GM19035 (cell line): ENCODE measurements at regions not wholly inside any gene's neighbourhood (a gene's known extent, or its start where the extent isn't known, plus 50 kb on each side); places are given as distances from the start of the nearest gene placed in this dataset.

Experiments
- ATAC-seq: cut with Tn5 transposase; IDR thresholded peaks from one replicate; pipeline ENCODE4 v1.9.1; 2021; ENCODE audit not compliant: unreplicated experiment

DNA sequence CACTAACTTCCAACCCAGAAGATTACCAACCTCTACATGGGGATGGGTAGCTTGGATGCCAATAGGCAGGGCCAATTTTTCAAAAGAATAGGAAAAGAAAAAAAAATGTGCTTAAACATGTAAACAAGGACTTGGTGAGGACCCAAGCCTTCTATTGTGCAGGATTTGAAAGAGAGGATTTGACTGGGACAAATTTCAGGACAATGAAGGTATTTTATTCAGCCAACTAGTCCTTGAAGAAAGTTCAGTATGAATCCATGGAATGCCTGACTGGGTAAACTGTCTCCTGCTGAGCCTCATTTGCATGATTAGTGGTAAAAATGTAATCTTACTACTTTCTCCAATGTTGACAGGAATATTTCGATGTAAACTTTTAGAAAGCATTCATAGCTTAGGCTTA lies 192.5 kb upstream of the RORB start:
- ATAC-seq, result no peak

DNA sequence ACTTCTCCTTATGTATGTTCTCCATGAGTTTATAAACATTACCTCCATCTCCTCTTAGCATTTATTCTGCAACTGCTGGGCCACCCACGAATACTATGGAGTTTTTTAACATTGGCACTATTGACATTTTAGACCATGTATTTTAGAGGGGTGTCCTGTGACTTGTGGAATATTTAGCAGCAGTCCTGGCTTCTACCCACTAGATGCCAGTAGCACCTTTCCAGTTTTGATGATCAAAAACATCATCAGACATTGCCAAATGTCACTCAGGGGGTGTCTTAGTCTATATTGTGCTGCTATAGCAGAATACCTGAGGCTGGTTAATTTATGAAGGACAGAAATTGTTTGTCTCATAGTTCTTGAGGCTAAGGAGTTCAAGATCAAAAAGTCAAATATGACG lies 187.5 kb upstream of the RORB start:
- ATAC-seq, result no peak

DNA sequence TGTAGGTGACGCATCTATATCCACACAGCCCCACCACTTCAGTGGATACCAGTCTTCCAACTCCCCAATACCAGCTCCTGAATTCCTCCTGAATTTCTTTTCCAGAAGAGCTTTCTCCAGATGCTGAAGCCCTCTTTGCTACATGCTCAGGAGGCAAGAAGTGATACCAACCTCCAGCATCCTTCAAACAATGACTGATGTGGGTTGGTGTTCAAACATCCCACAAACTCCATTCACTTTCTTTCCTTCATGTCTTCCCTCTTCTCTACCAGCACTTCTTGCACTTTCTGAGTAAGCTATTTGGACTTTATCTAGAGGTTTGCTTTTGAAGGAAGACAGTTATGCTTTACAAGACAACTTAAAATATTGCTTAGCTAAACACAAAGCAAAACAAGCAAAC lies 179.9 kb upstream of the RORB start:
- no peak for ATAC-seq

DNA sequence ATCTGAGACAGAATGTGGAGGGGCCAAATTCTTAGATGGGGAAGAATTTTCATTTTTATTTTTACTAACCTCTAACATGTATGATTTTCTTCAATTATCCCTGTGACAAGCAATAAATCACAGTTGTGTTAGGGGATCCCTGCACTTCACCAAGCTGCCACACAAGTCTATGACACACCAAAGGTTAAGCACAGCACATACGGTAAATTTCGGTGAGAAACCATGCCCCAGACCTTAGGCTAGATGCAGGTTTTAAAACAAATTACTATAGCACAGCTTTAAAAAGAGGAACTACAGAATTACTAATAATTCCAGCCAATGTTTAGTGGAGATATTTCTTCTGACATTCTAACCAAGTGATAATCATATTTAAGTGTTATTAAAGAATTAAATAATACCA lies 175.7 kb upstream of the RORB start:
- no peak for ATAC-seq

DNA sequence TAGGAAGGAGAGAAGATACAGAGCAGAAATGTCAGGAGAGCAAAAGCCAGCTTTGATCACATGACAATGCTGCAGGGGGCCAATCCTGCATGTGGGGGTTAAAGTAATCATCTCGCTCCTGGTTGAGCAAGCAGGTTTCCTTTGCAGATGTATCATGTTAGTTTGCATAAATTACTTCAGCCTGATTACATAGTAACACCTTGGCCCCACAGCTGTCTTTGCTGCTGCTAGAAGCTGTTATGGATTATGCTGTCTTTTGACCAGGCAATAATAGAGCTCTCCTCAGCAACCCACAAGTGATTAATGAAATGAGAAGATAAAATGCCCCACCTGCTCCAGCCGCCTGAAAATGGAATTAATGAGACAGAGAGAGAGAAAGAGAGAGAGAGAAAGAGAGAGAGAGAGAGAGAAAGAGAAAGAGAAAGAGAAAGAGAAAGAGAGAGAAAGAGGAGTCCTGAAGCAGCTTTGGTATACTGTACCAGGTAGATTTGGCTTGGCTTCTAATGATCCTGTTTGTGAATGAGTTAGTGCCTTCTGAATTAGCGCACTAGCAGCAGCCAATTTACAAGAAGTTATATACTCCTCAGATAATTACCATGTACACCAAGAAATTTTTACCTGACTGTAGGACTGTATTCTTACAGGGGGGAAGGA lies 174.3 kb upstream of the RORB start:
- ATAC-seq, result no peak

DNA sequence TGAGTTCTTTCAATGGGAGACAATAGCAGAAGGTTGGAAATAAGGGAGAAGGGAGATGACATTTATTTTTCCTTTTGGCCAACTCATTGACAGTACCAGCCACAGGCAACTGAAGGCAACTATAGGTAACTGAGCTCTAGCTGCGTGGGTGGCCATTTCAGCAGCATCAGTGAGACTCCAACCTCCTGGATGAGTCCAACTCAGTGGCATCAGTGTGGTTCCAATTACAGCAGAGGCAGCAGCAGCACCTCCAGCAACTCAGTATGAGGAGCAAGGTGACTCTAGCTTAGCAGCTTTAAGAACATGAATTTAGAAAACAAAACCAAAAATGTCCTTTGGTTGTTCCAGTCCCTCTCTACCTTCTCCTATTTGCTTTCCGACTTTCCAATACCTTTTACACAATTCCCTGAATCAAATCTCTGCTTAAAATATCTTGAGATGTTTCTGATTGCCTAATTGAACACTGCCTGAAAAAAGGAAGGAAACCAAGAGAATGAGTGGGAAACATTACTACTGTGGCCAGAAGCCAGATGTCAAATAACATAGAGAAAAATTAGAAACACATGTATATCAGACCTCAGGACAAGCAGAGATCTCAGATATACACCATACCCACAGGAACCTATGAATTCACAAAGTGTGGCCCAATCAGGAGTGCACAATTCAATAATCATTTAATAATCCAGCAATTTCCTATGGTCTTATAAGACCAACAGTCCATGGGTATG lies 166.5 kb upstream of the RORB start:
- no peak for ATAC-seq

DNA sequence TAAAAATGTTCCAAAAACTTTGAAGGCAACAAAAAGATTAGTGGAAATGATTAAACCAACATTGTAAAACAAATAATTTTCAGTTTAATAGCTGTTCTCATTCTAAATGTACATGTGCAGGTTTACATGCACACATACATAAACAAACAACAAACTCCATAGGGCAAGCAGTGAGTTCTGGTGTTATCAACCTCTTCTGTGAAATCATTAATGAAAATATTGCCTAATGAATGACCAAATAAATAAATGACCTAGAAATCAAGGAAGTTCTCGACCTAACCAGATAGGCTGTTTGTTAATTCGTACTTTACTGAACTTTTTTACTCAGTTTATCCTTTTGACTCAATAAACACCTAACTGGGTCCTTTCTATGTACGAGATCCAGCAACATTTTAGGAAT lies 165.5 kb upstream of the RORB start:
- no peak for ATAC-seq

DNA sequence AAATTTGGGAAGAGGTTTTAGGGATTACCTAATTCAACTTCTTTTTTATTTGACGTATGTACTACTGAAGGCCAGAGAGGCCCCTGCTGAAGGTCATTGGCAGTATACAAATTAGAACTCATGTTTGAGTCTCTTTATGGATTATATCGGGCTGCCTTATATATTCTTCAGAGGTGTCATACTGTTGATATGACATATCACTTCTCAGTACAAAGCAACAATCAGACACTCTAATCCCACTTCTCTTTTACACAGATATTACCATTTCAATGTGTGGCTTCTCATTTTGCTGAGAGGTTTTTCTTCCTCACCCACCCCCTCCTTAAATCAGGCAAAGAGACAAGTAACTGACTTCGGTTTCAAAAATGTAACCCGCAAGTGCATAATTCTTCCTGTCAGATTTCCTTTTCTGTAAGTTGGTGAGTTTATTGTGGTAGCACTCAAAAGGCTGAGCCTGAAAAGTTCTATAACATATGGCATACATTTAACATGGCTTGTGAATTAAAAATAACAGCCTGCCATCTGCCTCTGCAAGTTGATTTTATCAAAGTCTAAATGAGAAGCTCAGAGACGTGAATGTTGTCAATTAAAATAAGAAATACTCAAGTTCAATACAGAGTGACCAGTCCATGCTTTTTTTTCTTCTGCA lies 163.6 kb upstream of the RORB start:
- no peak for ATAC-seq

DNA sequence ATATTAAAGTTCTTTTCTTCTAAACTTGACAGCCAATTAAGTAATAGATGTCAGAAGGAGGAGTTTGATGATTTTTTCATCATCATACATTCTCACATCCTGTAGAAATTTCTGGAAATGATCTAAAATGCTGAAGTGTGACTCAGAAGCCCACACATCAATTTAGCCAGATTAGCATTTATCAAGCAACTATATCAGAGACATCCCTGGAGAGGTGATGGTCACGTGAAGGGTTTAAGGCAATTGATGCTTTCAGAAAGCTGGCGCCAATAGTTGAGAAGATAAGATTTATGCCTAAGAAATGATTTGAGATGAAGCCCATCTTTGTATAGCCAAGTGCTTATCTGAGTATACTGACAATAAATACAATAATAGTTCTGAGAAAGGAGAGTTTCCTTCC lies 162.9 kb upstream of the RORB start:
- no peak for ATAC-seq

DNA sequence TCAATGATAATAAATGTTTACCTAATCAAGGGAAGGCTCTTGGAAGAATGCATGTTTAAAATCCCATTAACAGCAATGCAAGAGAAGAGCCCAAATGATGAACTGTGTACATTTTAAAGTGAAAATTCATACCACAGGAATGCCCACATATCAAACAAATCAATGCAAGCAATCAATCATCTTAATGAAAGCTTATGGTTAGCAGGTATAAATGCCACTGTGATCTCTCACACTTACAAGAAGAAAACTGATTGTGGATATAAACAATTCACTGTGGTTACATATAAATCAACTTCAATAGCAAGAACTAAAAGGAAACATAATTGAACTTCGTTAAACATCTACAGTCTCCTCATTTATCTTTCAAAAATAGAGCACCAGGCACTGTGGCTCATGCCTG lies 161.0 kb upstream of the RORB start:
- no peak for ATAC-seq

DNA sequence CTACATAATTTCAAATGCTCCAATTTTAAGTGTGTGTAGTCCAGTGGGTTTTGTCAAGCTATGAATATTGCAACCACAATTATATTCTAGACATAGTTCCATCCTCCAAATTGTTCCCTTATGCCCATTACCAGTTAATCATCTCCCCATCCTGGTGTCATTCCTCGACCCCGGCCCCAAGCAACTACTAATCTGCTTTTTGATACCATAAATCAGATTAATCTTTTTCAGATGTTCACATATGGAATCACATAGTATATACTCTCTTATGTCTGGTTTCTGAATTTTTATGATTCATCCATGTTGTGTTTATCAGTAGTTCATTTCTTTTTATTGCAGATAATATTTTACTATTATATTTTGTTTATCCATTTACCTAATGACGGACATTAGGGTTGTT lies 148.4 kb upstream of the RORB start:
- no peak for ATAC-seq

DNA sequence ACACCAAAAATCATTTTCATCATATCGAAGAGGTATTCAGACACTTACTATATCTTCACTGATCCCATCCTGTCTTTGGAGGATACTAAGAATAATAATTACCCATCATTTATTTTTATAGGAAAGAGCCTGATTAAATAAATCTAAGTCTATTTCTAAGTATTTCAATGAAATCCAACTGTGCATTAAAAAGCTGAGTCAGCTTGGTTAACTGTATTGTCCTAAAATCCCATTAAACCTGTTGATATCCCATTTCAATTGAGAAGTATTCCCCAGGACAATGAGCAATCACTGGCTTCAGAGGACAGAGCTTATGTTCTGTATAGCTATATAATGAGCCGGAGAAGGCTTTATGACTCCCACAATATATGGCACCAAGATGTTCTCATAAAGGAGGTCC lies 142.0 kb upstream of the RORB start:
- ATAC-seq, result no peak

DNA sequence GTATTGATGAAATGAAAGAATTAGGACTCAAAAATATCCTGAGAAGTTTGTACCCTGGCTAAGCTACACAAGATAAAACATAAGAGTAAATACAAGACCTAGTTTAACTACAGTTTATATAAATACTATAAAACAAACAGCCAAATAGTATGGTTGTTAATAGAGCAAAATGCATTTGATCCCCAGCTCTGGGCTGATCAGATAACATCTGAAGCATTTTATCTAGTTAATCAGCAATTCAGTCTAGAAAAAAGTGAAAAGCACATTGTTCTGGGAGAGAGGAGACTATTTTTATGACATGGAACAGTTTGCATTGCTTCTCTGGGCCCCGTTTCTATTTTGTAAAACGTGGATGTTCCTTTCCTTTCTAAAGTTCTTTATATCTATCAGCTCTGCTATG lies 139.6 kb upstream of the RORB start:
- ATAC-seq, result no peak

DNA sequence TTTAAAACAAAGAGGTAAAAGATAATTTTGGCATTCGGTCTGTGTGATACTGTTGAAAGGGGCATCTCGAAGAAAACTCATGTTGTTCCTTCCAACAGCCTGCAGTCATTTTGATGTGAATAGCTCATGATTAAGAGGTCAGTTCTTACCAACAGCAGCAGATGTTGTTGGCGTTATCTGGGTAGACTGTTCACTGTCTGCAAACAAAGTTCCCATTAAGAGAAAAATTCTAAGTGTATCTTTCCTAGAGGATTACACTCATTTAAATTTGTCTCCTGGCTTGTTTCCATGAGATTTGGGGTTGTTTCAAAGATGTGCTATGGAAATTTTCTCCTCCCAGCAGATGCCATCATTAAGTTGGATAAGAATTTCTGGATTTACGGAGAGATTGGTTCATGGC lies 138.2 kb upstream of the RORB start:
- ATAC-seq, result no peak

DNA sequence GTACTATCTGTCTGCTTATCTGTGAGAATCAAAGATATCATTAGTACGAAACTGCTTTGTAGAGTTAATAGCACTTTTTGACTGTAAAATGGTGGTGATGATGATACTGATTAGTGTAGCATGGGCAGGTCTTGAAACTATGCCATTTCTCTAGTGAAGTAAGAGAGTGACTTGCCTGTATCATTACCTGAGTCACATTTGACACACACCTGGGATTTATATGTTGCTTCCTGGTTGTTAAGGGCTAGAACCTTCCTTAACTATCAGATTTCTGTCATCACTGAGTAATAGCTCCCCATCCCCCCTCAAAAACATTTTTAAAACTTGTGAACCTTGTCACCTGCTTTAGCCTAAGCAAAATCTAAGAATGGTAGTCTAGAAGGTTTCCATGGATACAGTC lies 135.6 kb upstream of the RORB start:
- no peak for ATAC-seq

DNA sequence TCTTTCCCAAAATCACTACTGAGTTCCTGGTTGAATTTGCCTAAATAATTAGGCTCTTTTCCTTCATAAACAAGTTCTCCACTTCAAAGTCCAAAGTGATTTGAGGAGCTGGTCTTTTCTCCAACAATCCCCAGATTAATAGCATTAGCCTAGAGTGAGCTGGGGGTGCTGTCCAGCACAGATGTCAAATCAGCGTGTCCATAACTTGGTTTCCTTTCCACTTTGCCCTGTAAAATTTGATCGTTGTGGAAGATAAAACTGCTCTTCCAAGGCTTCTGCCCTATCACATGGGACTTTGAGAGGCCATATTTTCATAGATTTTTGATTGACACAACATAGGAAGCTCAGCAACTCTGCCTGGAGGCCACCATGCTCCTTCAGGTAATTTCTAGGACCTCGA lies 134.7 kb upstream of the RORB start:
- no peak for ATAC-seq

DNA sequence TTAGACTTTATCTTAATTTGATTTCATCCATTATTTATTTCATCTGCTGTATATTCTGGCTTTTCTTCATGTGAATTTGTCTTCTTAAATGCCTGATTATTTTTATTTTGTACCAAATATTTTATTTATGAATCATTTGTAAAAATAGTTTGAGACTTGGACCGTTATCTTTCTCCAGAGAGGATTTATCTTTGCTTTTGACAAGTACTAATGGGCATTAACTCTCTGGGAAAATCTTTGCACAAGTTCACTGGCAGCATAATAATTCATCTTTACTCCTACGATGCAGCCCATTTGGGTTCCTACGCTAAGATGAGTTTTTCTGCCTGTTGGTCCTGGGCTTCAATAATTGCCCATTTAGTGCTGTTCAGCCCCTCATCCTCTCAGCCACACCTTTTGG lies 131.0 kb upstream of the RORB start:
- ATAC-seq, result no peak

DNA sequence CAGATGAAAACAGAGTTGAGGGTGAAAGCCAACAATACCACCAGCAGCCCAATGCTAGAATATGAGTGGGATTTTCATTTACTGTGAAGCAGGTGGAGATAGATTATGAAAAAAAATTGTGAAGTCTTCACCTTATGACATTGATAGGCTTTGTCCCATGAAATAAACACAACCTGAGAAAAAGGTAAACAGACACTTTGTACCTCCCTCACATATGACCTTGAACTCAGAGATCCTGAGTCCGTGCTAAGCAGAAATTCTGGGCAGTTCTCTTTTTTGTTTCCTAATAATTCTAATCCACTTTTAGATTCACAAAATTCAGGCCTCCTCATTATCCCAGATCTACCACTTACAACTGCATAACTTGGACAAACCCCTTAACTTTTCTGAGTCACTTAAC lies 127.3 kb upstream of the RORB start:
- ATAC-seq, result no peak

DNA sequence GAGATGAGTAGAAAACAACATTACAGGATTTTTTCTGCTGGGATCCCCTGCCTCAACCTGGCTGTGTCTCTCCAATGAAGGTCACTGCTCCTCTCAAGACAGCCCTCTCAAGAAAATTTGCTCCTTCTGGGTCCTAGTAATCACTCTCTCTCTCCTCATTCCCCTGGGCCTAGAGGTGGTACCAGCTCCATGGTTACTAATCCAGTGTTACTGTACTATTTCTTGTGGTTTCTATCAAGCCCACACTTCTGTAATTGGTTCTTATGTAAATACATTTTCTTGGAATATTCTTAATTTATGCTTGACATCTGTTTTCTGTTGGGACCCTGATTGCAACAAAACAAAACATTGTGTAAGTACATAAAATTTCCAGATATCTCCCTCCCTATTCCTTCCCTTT lies 123.8 kb upstream of the RORB start:
- no peak for ATAC-seq

DNA sequence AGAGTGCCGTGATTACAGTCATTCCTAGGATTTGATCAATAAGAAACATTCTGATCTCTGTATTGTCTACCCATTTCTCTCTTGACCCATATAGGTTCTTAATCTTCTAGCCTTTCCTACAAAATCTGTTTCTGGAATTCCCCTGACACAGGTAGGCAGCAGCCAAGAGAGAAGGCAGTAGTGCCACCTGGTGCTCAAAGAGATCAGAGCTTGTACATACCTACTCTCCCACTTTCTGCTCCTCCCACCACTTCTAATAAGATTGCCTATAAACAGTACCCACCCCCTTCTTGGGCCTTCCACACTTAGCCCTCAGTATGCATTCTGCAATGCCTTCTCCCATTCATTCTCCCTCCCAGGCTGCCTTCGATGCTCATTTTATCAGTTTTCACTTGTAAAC lies 117.4 kb upstream of the RORB start:
- ATAC-seq, result peak; percentile 65

DNA sequence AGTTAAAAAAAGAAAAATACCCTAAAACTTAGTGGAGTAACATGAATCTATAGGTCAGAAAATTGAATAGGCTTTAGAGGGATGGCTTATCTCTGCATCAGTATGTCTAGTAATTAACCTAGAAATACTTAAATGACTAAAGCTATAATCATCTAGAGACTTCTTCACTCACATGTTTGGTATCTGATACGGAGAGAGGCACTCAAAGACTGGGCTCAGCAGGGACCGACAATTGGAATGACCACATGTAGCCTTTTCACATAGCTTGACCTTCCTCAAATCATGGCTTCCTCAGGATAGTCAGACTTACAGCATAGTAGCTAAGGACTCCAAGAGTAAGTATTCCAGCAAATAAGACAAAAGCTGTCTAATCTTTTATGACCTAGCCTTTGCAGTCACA lies 105.3 kb upstream of the RORB start:
- ATAC-seq, result no peak

DNA sequence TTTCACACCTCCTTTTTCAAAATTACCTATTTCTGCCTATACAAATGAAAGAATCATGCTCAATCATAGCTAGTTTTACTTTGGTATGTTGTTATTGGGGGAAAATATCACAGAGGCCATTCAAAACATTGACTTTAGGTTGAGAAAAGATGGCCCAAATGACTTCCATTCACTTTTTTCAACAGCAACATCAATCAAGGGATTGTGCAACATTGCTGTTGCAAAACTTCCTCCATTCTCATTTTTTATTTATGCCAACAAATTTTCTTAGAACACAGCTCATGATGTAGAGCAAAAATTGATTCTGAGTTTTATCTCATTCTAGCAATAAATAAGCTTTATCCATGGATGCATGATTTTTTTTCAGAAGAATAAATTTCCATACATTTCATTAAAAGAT lies 93.6 kb upstream of the RORB start:
- ATAC-seq, result no peak

DNA sequence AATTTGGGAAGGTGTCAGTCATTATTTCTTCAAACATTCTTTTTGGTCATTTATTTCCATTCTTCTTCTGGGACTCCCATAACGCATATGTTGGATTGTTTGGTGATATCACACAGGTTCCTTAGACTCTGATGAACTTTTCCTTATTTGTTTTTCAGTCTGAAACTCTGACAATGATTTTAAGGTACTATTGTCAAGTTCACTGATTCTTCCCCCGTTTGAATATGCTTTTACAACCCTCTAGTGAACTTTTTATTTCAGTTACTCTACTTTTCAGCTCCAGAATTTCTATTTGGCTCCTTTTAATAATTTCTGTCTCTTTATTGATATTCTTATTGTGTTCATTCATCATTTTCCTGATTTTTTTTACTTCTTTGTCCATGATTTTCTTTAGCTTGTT lies 92.5 kb upstream of the RORB start:
- ATAC-seq, result no peak
